Cardiac muscle cell (in vitro differentiated cells and primary cell): ENCODE measurements at regions not wholly inside any gene's neighbourhood (a gene's known extent, or its start where the extent isn't known, plus 50 kb on each side); places are given as distances from the start of the nearest gene placed in this dataset.

Source experiments
- DNase-seq, 2 donors: peaks; one replicate each; pipeline versions ENCODE4 v3.0.0 to v3.0.0-alpha.2; 2010 to 2017; ENCODE audit warnings: low read depth in 1 of 2, low spot score in 1 of 2
- H3K27ac ChIP-seq: fragments of 200-600 bp; sonication (generic); 2 replicates; pipeline ENCODE4 v1.5.1; 2016
- H3K27me3 ChIP-seq: fragments of 200-600 bp; sonication (generic); 2 replicates; pipeline ENCODE4 v1.6.0; 2016; ENCODE audit warnings: control low read depth
- H3K36me3 ChIP-seq: fragments of 200-600 bp; sonication (generic); 2 replicates; pipeline ENCODE4 v1.5.1; 2016; ENCODE audit warnings: control low read depth
- H3K4me1 ChIP-seq: fragments of 200-600 bp; sonication (generic); 2 replicates; pipeline ENCODE4 v1.8.1; 2017; ENCODE audit warnings: low read depth, mild to moderate bottlenecking, mixed run types
- H3K4me3 ChIP-seq: fragments of 200-600 bp; sonication (generic); 2 replicates; pipeline ENCODE4 v1.5.1; 2016; ENCODE audit warnings: mild to moderate bottlenecking
- H3K9me3 ChIP-seq: fragments of 200-600 bp; sonication (generic); 2 replicates; pipeline ENCODE4 v1.5.1; 2017; ENCODE audit warnings: low read depth, mild to moderate bottlenecking, control low read depth
- TF ChIP-seq, protein P1 (sequence below): IDR thresholded peaks from 2 replicates; pipeline ENCODE4 v1.5.1; 2012; ENCODE audit warnings: low read depth, mild to moderate bottlenecking, low read length

DNA sequence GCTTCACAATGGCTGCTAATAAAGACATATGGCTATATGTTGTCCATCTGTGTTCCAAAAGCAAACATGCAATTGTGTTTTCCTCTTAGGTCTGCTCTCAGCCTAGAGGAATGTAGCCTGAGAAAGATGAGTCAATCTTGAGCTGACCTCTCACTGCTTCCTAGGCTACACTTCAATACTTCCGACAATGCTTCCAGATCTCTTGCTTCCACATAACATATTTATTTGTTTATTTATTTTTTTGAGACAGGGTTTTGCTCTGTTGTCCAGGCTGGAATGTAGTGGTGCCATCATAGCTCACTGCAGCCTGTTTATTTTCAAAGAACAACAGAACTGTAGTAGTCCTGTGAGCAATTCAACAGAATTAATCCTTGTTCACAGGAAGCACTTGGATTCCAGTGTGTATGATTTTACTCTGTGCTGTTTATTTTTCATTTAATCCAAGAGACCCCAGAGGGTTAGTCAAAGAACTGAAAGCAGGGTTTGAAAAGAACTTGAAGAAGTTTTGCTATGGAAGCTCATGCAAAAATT, 437.9 kb downstream of the TXNL1 start:
- peak in 1 of 2 donors; percentile 40 for DNase-seq
- no peaks in the 10 kb centered on the region for H3K9me3 ChIP-seq
- no peak overlapping the region for H3K27ac ChIP-seq
- no peak overlapping the region for H3K4me3 ChIP-seq
- no peaks in the 10 kb centered on the region for H3K4me1 ChIP-seq
- no peaks in the 10 kb centered on the region for H3K27me3 ChIP-seq
- TF ChIP-seq, protein P1, sequence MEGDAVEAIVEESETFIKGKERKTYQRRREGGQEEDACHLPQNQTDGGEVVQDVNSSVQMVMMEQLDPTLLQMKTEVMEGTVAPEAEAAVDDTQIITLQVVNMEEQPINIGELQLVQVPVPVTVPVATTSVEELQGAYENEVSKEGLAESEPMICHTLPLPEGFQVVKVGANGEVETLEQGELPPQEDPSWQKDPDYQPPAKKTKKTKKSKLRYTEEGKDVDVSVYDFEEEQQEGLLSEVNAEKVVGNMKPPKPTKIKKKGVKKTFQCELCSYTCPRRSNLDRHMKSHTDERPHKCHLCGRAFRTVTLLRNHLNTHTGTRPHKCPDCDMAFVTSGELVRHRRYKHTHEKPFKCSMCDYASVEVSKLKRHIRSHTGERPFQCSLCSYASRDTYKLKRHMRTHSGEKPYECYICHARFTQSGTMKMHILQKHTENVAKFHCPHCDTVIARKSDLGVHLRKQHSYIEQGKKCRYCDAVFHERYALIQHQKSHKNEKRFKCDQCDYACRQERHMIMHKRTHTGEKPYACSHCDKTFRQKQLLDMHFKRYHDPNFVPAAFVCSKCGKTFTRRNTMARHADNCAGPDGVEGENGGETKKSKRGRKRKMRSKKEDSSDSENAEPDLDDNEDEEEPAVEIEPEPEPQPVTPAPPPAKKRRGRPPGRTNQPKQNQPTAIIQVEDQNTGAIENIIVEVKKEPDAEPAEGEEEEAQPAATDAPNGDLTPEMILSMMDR, result no peak
- H3K36me3 ChIP-seq, result no peaks in the 10 kb centered on the region

DNA sequence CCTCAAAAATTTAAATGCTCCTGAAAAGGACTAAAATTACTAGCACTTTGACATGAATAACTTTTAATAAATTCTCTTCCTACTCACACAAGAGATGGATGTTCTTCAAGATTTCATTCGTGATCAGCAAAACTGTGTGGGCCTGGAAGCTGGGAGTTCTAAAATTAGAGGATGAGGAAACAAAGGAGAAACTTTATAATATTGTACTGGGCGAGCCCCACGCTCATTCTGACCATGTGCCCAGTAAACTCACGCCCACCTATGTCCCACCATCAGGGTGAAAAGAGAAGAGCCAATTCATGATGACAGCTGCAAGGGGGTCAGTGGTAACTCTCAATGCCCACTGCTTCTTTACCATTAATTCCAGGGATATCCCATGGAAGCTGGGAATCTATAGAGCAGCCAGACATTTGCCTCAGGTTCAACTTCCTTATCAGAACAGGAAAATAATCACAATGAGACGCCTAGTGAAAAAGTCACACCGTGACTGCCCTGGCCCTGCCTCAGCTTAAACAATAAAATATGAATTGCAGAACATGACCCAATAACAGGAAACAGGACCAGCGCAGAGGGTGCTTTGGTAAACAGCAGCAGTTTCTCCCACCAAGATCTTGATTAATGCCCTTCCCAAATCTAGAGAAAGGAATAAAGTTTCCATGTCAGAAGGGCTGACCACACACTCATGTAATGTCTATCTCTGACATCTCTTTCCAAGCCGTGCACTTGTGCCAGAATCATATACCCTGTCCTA, 438.6 kb downstream of the TXNL1 start:
- no peaks in the 10 kb centered on the region for H3K4me1 ChIP-seq
- H3K4me3 ChIP-seq, result no peak overlapping the region
- H3K27me3 ChIP-seq, result no peaks in the 10 kb centered on the region
- no peaks in the 10 kb centered on the region for H3K9me3 ChIP-seq
- H3K27ac ChIP-seq, result no peak overlapping the region
- no peak for DNase-seq
- H3K36me3 ChIP-seq, result no peaks in the 10 kb centered on the region
- TF ChIP-seq, protein P1, result no peak

DNA sequence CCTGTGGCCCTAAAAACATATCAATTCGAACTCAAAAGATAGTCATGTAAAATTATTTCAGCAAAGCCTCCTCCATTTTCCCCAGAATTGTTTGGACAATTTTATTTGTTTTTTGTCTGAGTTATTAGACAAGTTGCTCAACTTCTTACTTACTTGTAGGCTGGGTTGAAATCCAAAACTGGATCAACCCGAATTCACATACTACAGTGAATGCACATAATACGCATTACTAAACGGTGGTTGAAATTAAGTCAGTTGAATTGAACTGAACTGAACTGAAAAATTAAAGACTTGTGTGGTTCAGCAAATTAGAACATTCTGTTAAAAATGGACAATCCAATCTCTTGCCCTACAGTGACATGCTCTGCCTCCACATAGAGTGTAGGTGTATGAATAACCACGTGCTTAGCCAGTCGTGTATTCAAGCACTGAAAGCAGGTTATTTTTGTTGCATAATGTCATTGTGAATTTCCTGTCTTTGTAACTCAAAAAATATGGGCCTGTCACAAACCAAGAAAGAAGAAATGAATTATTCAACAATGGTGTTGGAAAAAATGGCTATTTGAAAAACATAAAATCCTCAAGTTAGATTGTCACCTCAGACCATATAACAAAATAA, 441.0 kb downstream of the TXNL1 start:
- Histone ChIP-seq H3K4me3 (no peak overlapping the region), H3K36me3 (no peaks in the 10 kb centered on the region), H3K27me3 (no peaks in the 10 kb centered on the region), H3K4me1 (no peaks in the 10 kb centered on the region), H3K9me3 (no peaks in the 10 kb centered on the region), H3K27ac (no peak overlapping the region)
- no peak for DNase-seq
- TF ChIP-seq, protein P1, result no peak

DNA sequence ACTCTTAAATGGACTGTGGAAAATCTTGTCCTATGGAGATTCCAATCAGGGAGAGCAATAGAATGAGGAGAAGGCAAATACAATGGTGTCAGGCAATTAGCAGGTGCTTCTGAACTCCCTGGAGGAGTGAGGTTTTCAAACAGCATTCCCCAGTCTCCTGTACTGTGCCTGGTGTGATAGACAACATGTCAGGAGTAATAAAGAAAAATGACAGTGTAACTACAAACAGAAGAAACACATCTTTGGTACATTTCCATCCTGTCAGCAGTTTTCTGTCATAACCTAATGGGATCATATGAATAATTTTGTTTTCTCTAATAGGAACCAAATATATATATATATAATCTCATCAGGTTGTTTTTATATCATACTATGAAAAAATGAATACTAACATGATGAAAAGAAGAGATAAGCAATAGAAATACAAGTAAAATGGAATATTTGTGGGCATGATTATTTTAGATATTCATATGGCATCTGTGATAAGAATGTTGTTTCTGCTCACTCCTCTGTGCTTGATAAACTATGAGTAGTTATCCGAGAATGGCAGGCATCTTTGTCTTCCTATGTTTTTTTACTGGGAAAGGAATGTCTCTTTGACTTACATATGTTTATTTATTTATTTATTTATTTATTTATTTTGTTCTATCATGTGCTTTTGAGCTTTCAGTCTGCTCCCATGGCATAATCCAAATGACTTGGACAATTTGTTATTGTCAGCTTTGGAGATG, 441.7 kb downstream of the TXNL1 start:
- Histone ChIP-seq H3K4me1 (no peaks in the 10 kb centered on the region), H3K27ac (no peak overlapping the region), H3K9me3 (no peaks in the 10 kb centered on the region), H3K36me3 (no peaks in the 10 kb centered on the region), H3K4me3 (no peak overlapping the region), H3K27me3 (no peaks in the 10 kb centered on the region)
- DNase-seq, result peak in 1 of 2 donors; percentile 25
- TF ChIP-seq, protein P1, result no peak

DNA sequence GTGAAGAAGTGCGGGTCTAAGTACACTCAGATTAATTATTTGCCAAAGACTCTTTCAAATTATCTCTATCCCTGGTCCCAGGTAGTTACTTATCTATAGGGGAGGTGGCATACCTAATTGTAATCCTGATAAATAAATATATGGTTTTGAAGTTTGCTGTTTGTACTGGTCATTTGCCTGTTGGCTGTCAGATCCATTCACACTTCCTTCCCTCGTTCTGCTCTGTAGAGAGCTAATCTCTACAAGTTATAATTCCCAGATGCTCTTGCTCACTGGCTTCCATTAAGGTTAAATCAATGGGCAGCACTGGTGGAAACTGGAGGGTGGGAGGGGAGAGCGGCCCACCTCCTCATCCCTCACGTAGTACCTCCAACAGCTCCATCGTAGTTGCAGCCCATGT, 447.1 kb downstream of the TXNL1 start:
- H3K4me1 ChIP-seq, result no peaks in the 10 kb centered on the region
- H3K9me3 ChIP-seq, result no peaks in the 10 kb centered on the region
- DNase-seq, result no peak
- no peaks in the 10 kb centered on the region for H3K36me3 ChIP-seq
- TF ChIP-seq, protein P1, result no peak
- no peak overlapping the region for H3K27ac ChIP-seq
- no peak overlapping the region for H3K4me3 ChIP-seq
- no peaks in the 10 kb centered on the region for H3K27me3 ChIP-seq
